Activated CD8-positive, alpha-beta memory T cell treated with anti-CD3 and anti-CD28 coated beads, Interleukin-2, amount 50 U/mL, for 1 hour (primary cell): ENCODE measurements at regions not wholly inside any gene's neighbourhood (a gene's known extent, or its start where the extent isn't known, plus 50 kb on each side); places are given as distances from the start of the nearest gene placed in this dataset.

Experiments
- DNase-seq: peaks from one replicate; pipeline ENCODE4 v3.0.0-alpha.2; 2020; ENCODE audit errors: extremely low read depth

DNA sequence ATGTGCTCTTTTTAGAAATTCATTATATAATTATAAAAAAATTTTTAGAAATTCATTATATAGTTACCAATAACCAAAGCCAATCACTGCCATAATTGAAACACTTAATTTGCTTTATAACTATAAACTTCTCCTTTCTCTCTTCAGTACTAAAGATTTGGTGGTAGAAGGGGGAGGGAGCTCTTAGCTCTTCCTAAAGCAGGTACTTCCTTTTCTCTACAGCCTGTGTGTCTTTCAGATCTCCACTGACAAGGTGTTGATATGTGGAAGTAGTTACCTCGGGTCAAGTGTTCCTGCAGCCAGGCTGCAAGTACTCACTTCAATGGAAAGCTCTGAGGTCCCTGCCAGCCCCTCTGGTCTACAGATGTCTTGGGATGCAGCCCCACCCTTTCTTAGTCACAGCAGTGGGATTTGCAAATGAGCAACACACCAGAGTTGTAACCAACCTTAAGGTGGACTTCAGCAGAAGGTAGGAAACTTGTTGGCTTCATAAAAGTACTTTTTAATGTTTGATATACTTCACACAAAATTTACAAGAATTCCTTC, 690.0 kb downstream of the ARHGAP15 start:
- DNase-seq, result no peak
